Stimulated activated CD4-positive, alpha-beta T cell treated with anti-CD3 and anti-CD28 coated beads, Interleukin-4, amount 100 ng/mL, for 48 hours (primary cell): ENCODE measurements at regions not wholly inside any gene's neighbourhood (a gene's known extent, or its start where the extent isn't known, plus 50 kb on each side); places are given as distances from the start of the nearest gene placed in this dataset.

Source experiments
- DNase-seq, 2 donors: peaks; one replicate each; pipeline ENCODE4 v3.0.0-alpha.2; 2020; ENCODE audit warnings: low read depth in 2 of 2

- no peak for DNase-seq
Measured at GRCh38 chr15:92304223-92304975, 89.3 kb upstream of the ST8SIA2 start.

- no peak for DNase-seq
Measured at GRCh38 chr15:92305343-92305742, 88.3 kb upstream of the ST8SIA2 start.

GRCh38 chr15:92306663-92307062, 87.0 kb upstream of the ST8SIA2 start:
- no peak for DNase-seq

- no peak for DNase-seq
Measured at GRCh38 chr15:92315144-92315543, 78.5 kb upstream of the ST8SIA2 start.

- DNase-seq = no peak
Measured at GRCh38 chr15:92315595-92316211, 78.0 kb upstream of the ST8SIA2 start.

- DNase-seq = no peak
Measured at GRCh38 chr15:92316586-92317295, 76.9 kb upstream of the ST8SIA2 start.

- DNase-seq = no peak
Measured at GRCh38 chr15:92320012-92320699, 73.5 kb upstream of the ST8SIA2 start.

- DNase-seq = no peak
Measured at GRCh38 chr15:92322566-92323355, 70.9 kb upstream of the ST8SIA2 start.

GRCh38 chr15:92323525-92323924, 70.2 kb upstream of the ST8SIA2 start:
- no peak for DNase-seq

GRCh38 chr15:92324101-92324963, 69.3 kb upstream of the ST8SIA2 start:
- DNase-seq = no peak

GRCh38 chr15:92326236-92326635, 67.4 kb upstream of the ST8SIA2 start:
- no peak for DNase-seq

- no peak for DNase-seq
Measured at GRCh38 chr15:92327033-92327432, 66.6 kb upstream of the ST8SIA2 start.

- no peak for DNase-seq
Measured at GRCh38 chr15:92328207-92328606, 65.5 kb upstream of the ST8SIA2 start.

- DNase-seq = no peak
Measured at GRCh38 chr15:92332125-92332899, 61.4 kb upstream of the ST8SIA2 start.

GRCh38 chr15:92333709-92334108, 60.0 kb upstream of the ST8SIA2 start:
- no peak for DNase-seq

GRCh38 chr15:92336419-92336987, 57.2 kb upstream of the ST8SIA2 start:
- no peak for DNase-seq

- DNase-seq = no peak
Measured at GRCh38 chr15:92339361-92339760, 54.3 kb upstream of the ST8SIA2 start.
